Right renal pelvis (tissue), 4 donors: ENCODE measurements at regions not wholly inside any gene's neighbourhood (a gene's known extent, or its start where the extent isn't known, plus 50 kb on each side); places are given as distances from the start of the nearest gene placed in this dataset.
"Not testable (repeated sequence)": the region's sequence is repeated elsewhere in the genome, so short reads cannot be mapped to it uniquely, and the experiment has no call there.

Source experiments
- DNase-seq, 4 donors: peaks; one replicate each; pipeline ENCODE4 v3.0.0-alpha.2; 2013; ENCODE audit warnings: low read depth in 4 of 4, low spot score in 3 of 4, missing footprints in 1 of 4

GRCh38 chr4:45004847-45005565 is 278.6 kb upstream of the GNPDA2 start:
- DNase-seq = no peak

- no peak for DNase-seq
Measured at GRCh38 chr4:45004326-45004725, 278.0 kb upstream of the GNPDA2 start.

GRCh38 chr4:44996276-44996845 is 270.0 kb upstream of the GNPDA2 start:
- no peak for DNase-seq

- DNase-seq = no peak
Measured at GRCh38 chr4:44988011-44988410, 261.7 kb upstream of the GNPDA2 start.

GRCh38 chr4:44985938-44986337 is 259.6 kb upstream of the GNPDA2 start:
- no peak for DNase-seq

GRCh38 chr4:44985152-44985551 is 258.8 kb upstream of the GNPDA2 start:
- DNase-seq = no peak

GRCh38 chr4:44984083-44984482 is 257.7 kb upstream of the GNPDA2 start:
- no peak for DNase-seq

GRCh38 chr4:44983083-44983482 is 256.7 kb upstream of the GNPDA2 start:
- no peak for DNase-seq

- DNase-seq = no peak
Measured at GRCh38 chr4:44978020-44978419, 251.7 kb upstream of the GNPDA2 start.

- DNase-seq = no peak
Measured at GRCh38 chr4:44965435-44966095, 239.2 kb upstream of the GNPDA2 start.

GRCh38 chr4:44964086-44964485 is 237.7 kb upstream of the GNPDA2 start:
- not testable (repeated sequence) for DNase-seq

GRCh38 chr4:44961001-44961755 is 234.8 kb upstream of the GNPDA2 start:
- no peak for DNase-seq

GRCh38 chr4:44931720-44932119 is 205.4 kb upstream of the GNPDA2 start:
- DNase-seq = no peak

- DNase-seq = no peak
Measured at GRCh38 chr4:44928785-44929184, 202.4 kb upstream of the GNPDA2 start.

GRCh38 chr4:44927399-44928380 is 201.3 kb upstream of the GNPDA2 start:
- DNase-seq = peak; percentile 25 to 38 (median 32)

GRCh38 chr4:44916411-44916810 is 190.1 kb upstream of the GNPDA2 start:
- DNase-seq = no peak

- DNase-seq = no peak
Measured at GRCh38 chr4:44914748-44915147, 188.4 kb upstream of the GNPDA2 start.

GRCh38 chr4:44914223-44914622 is 187.9 kb upstream of the GNPDA2 start:
- DNase-seq = no peak

- DNase-seq = no peak
Measured at GRCh38 chr4:44912980-44913379, 186.6 kb upstream of the GNPDA2 start.

GRCh38 chr4:44908565-44908964 is 182.2 kb upstream of the GNPDA2 start:
- no peak for DNase-seq
